DOHH2 (cell line): ENCODE measurements at regions not wholly inside any gene's neighbourhood (a gene's known extent, or its start where the extent isn't known, plus 50 kb on each side); places are given as distances from the start of the nearest gene placed in this dataset.

Experiments
- H3F3A ChIP-seq: fragments of 200-600 bp; sonication (generic), shearing (Covaris generic); 2 replicates; pipeline ENCODE4 v1.6.0; 2016; ENCODE audit warnings: antibody characterized with exemption, mild to moderate bottlenecking; ENCODE audit not compliant: control insufficient read depth, insufficient read depth
- H3K27ac ChIP-seq: fragments of 200-600 bp; sonication (generic); 2 replicates; pipeline ENCODE4 v1.5.1; 2014; ENCODE audit warnings: low read depth, mild to moderate bottlenecking, low read length, moderate library complexity
- H3K27me3 ChIP-seq: fragments of 200-600 bp; sonication (generic); 2 replicates; pipeline ENCODE4 v1.6.1; 2014; ENCODE audit warnings: mild to moderate bottlenecking, low read length, mixed read lengths; ENCODE audit not compliant: control insufficient read depth
- H3K36me3 ChIP-seq: fragments of 200-600 bp; sonication (generic); 2 replicates; pipeline ENCODE4 v1.6.1; 2014; ENCODE audit warnings: mild to moderate bottlenecking, low read length, moderate library complexity, mixed read lengths; ENCODE audit not compliant: control insufficient read depth
- H3K4me1 ChIP-seq: fragments of 200-600 bp; sonication (generic); 2 replicates; pipeline ENCODE4 v1.6.1; 2014; ENCODE audit warnings: mild to moderate bottlenecking, low read length, mixed read lengths; ENCODE audit not compliant: control insufficient read depth
- H3K4me2 ChIP-seq: fragments of 200-600 bp; sonication (generic); 2 replicates; pipeline ENCODE4 v1.6.0; 2014; ENCODE audit warnings: mild to moderate bottlenecking, low read length, moderate library complexity
- H3K4me3 ChIP-seq: fragments of 200-600 bp; sonication (generic); 2 replicates; pipeline ENCODE4 v1.5.1; 2014; ENCODE audit warnings: mild to moderate bottlenecking, low read length, mixed read lengths
- H3K79me2 ChIP-seq: fragments of 200-600 bp; sonication (generic); 2 replicates; pipeline ENCODE4 v1.6.1; 2014; ENCODE audit warnings: mild to moderate bottlenecking, low read length, mixed read lengths; ENCODE audit not compliant: control insufficient read depth
- H3K9me2 ChIP-seq: fragments of 200-600 bp; sonication (generic); replicated peaks from 2 replicates; pipeline ENCODE4 v1.6.1; 2014; ENCODE audit warnings: mild to moderate bottlenecking, low read length, mixed read lengths; ENCODE audit not compliant: control insufficient read depth
- H3K9me3 ChIP-seq: fragments of 200-600 bp; sonication (generic); 2 replicates; pipeline ENCODE4 v1.6.1; 2014; ENCODE audit warnings: antibody characterized with exemption, low read length, mixed read lengths; ENCODE audit not compliant: control insufficient read depth, insufficient read depth
- H4K20me1 ChIP-seq: fragments of 200-600 bp; sonication (generic); 2 replicates; pipeline ENCODE4 v1.6.0; 2014; ENCODE audit warnings: low read depth, mild to moderate bottlenecking, antibody characterized with exemption, low read length, moderate library complexity; ENCODE audit not compliant: control insufficient read depth, insufficient read depth
- EZH2phosphoT487 ChIP-seq: fragments of 200-600 bp; sonication (generic); IDR thresholded peaks from 2 replicates; pipeline ENCODE4 v1.6.1; 2017; ENCODE audit warnings: borderline replicate concordance, mild to moderate bottlenecking, antibody characterized with exemption, low read length, moderate library complexity, mixed read lengths
- TF ChIP-seq, protein P1 (sequence below): fragments of 200-600 bp; sonication (generic); IDR thresholded peaks from one replicate; pipeline ENCODE4 v1.5.1; 2014; ENCODE audit warnings: antibody characterized with exemption, mild to moderate bottlenecking, low read depth, low read length; ENCODE audit not compliant: poor library complexity, severe bottlenecking

- Histone ChIP-seq H3K9me3 (no peaks in the 10 kb centered on the region), H3K27me3 (no peaks in the 10 kb centered on the region), H3K79me2 (no peaks in the 10 kb centered on the region), H3K9me2 (no peaks in the 10 kb centered on the region), H3K36me3 (no peaks in the 10 kb centered on the region), H4K20me1 (no peaks in the 10 kb centered on the region), H3K4me3 (no peak overlapping the region), H3K27ac (no peak overlapping the region), H3K4me2 (no peak overlapping the region), H3K4me1 (no peaks in the 10 kb centered on the region), H3F3A (no peaks in the 10 kb centered on the region)
- TF ChIP-seq EZH2phosphoT487 = no peak
- TF ChIP-seq, protein P1, sequence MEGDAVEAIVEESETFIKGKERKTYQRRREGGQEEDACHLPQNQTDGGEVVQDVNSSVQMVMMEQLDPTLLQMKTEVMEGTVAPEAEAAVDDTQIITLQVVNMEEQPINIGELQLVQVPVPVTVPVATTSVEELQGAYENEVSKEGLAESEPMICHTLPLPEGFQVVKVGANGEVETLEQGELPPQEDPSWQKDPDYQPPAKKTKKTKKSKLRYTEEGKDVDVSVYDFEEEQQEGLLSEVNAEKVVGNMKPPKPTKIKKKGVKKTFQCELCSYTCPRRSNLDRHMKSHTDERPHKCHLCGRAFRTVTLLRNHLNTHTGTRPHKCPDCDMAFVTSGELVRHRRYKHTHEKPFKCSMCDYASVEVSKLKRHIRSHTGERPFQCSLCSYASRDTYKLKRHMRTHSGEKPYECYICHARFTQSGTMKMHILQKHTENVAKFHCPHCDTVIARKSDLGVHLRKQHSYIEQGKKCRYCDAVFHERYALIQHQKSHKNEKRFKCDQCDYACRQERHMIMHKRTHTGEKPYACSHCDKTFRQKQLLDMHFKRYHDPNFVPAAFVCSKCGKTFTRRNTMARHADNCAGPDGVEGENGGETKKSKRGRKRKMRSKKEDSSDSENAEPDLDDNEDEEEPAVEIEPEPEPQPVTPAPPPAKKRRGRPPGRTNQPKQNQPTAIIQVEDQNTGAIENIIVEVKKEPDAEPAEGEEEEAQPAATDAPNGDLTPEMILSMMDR = no peak
Measured at GRCh38 chr4:179831274-179831673, 2389.0 kb upstream of the AGA start.

GRCh38 chr4:179836179-179837075, 2394.2 kb upstream of the AGA start:
- Histone ChIP-seq H3K4me1 (no peaks in the 10 kb centered on the region), H3K27ac (no peak overlapping the region), H3K27me3 (no peaks in the 10 kb centered on the region), H3F3A (no peaks in the 10 kb centered on the region), H3K79me2 (no peaks in the 10 kb centered on the region), H4K20me1 (no peaks in the 10 kb centered on the region), H3K9me3 (no peaks in the 10 kb centered on the region), H3K36me3 (no peaks in the 10 kb centered on the region), H3K4me2 (no peak overlapping the region), H3K9me2 (no peaks in the 10 kb centered on the region), H3K4me3 (no peak overlapping the region)
- TF ChIP-seq, protein P1 = no peak

- no peaks in the 10 kb centered on the region for H3K27me3 ChIP-seq
- H3K4me3 ChIP-seq = no peak overlapping the region
- no peaks in the 10 kb centered on the region for H3K4me1 ChIP-seq
- TF ChIP-seq EZH2phosphoT487 = no peak
- TF ChIP-seq, protein P1 = no peak
- H3K36me3 ChIP-seq = no peaks in the 10 kb centered on the region
- no peaks in the 10 kb centered on the region for H3K9me2 ChIP-seq
- H3K27ac ChIP-seq = no peak overlapping the region
- H3K79me2 ChIP-seq = no peaks in the 10 kb centered on the region
- no peaks in the 10 kb centered on the region for H3K9me3 ChIP-seq
- H4K20me1 ChIP-seq = no peaks in the 10 kb centered on the region
- no peak overlapping the region for H3K4me2 ChIP-seq
- no peaks in the 10 kb centered on the region for H3F3A ChIP-seq
Measured at GRCh38 chr4:179843370-179843769, 2399.8 kb upstream of the TENM3 start.
